GM12878 (cell line): ENCODE measurements at regions not wholly inside any gene's neighbourhood (a gene's known extent, or its start where the extent isn't known, plus 50 kb on each side); places are given as distances from the start of the nearest gene placed in this dataset.

ENCODE experiments used
- CBX5 ChIP-seq: sonication (generic); IDR thresholded peaks from 2 replicates; pipeline ENCODE4 v1.6.1; 2016; ENCODE audit warnings: low read depth, moderate library complexity, mild to moderate bottlenecking, inconsistent platforms
- ETV6 ChIP-seq, 2 experiments: fragments of 450-650 bp in 1 of 2; IDR thresholded peaks in 1 of 2; conservative IDR thresholded peaks in 1 of 2; 2 replicates each; pipeline ENCODE4 v1.6.1; 2014; ENCODE audit warnings: antibody characterized with exemption in 1 of 2, borderline replicate concordance in 1 of 2, low read depth in 1 of 2, mild to moderate bottlenecking in 1 of 2, moderate library complexity in 1 of 2
- EZH2 ChIP-seq: IDR thresholded peaks from 2 replicates; pipeline ENCODE4 v1.6.1; 2012; ENCODE audit warnings: low read depth, mild to moderate bottlenecking, control low read depth, inconsistent platforms, low read length, borderline replicate concordance; ENCODE audit not compliant: control insufficient read depth
- FOXK2 ChIP-seq: fragments of 450-650 bp; IDR thresholded peaks from 2 replicates; pipeline ENCODE4 v1.6.1; 2017; ENCODE audit warnings: mild to moderate bottlenecking, moderate library complexity
- POLR2A ChIP-seq: IDR thresholded peaks from 2 replicates; pipeline ENCODE4 v1.6.1; 2011; ENCODE audit warnings: low read depth, mild to moderate bottlenecking, low read length
- RUNX3 ChIP-seq: IDR thresholded peaks from 2 replicates; pipeline ENCODE4 v1.6.1; 2012; ENCODE audit warnings: low read length, inconsistent platforms
- YY1 ChIP-seq: IDR thresholded peaks from 2 replicates; pipeline ENCODE4 v1.6.1; 2011; ENCODE audit warnings: low read depth, mild to moderate bottlenecking, low read length
- TF ChIP-seq, protein P1 (sequence below), 3 experiments: IDR thresholded peaks in 2 of 3; conservative IDR thresholded peaks in 1 of 3; 2 replicates each; pipeline ENCODE4 v1.5.1; 2011; ENCODE audit warnings: low read depth in 3 of 3, low read length in 3 of 3, mild to moderate bottlenecking in 3 of 3, control low read depth in 2 of 3, moderate library complexity in 2 of 3, inconsistent platforms in 1 of 3, mixed read lengths in 1 of 3; ENCODE audit not compliant: control insufficient read depth in 2 of 3, insufficient read depth in 1 of 3; ENCODE audit errors: extremely low read depth in 1 of 3
- TF ChIP-seq, protein P2 (sequence below): IDR thresholded peaks from 2 replicates; pipeline ENCODE4 v1.6.1; 2012; ENCODE audit warnings: mild to moderate bottlenecking, low read depth, low read length

DNA sequence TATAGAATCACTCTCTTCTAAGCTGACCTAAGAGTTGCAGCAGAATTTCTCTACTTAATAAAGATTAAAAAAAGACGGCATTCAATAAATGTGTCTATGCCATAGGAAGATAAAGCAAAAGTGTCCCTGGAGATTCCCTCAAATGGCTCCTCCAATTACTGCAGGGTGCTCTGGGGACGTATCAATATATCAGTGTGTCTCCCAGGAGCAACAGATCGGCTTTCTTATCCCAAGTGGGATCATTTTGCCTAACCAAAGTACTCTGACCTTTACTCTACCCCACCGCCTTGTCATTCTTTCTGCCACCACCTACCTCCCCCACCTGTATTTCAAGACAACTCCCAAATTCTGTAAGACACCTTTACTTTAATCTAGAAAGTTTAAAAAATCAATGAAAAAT is 202.0 kb upstream of the SEMA3C start:
- TF ChIP-seq POLR2A, result no peak
- TF ChIP-seq ETV6 (conservative IDR thresholded peaks at IDR 0.05 in 1 of 2, IDR thresholded peaks at IDR 0.05 in 1 of 2; ENCODE audit: borderline replicate concordance in 1 of 2, low read depth in 1 of 2), result no peak
- no peak for TF ChIP-seq EZH2
- TF ChIP-seq FOXK2, result no peak
- TF ChIP-seq RUNX3, result no peak
- TF ChIP-seq, protein P1, sequence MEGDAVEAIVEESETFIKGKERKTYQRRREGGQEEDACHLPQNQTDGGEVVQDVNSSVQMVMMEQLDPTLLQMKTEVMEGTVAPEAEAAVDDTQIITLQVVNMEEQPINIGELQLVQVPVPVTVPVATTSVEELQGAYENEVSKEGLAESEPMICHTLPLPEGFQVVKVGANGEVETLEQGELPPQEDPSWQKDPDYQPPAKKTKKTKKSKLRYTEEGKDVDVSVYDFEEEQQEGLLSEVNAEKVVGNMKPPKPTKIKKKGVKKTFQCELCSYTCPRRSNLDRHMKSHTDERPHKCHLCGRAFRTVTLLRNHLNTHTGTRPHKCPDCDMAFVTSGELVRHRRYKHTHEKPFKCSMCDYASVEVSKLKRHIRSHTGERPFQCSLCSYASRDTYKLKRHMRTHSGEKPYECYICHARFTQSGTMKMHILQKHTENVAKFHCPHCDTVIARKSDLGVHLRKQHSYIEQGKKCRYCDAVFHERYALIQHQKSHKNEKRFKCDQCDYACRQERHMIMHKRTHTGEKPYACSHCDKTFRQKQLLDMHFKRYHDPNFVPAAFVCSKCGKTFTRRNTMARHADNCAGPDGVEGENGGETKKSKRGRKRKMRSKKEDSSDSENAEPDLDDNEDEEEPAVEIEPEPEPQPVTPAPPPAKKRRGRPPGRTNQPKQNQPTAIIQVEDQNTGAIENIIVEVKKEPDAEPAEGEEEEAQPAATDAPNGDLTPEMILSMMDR (IDR thresholded peaks at IDR 0.05 in 2 of 3, conservative IDR thresholded peaks at IDR 0.05 in 1 of 3; ENCODE audit: control insufficient read depth in 2 of 3, extremely low read depth in 1 of 3, insufficient read depth in 1 of 3, low read depth in 3 of 3, low read length in 3 of 3), result no peak
- no peak for TF ChIP-seq CBX5
- TF ChIP-seq, protein P2, sequence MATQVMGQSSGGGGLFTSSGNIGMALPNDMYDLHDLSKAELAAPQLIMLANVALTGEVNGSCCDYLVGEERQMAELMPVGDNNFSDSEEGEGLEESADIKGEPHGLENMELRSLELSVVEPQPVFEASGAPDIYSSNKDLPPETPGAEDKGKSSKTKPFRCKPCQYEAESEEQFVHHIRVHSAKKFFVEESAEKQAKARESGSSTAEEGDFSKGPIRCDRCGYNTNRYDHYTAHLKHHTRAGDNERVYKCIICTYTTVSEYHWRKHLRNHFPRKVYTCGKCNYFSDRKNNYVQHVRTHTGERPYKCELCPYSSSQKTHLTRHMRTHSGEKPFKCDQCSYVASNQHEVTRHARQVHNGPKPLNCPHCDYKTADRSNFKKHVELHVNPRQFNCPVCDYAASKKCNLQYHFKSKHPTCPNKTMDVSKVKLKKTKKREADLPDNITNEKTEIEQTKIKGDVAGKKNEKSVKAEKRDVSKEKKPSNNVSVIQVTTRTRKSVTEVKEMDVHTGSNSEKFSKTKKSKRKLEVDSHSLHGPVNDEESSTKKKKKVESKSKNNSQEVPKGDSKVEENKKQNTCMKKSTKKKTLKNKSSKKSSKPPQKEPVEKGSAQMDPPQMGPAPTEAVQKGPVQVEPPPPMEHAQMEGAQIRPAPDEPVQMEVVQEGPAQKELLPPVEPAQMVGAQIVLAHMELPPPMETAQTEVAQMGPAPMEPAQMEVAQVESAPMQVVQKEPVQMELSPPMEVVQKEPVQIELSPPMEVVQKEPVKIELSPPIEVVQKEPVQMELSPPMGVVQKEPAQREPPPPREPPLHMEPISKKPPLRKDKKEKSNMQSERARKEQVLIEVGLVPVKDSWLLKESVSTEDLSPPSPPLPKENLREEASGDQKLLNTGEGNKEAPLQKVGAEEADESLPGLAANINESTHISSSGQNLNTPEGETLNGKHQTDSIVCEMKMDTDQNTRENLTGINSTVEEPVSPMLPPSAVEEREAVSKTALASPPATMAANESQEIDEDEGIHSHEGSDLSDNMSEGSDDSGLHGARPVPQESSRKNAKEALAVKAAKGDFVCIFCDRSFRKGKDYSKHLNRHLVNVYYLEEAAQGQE, result no peak
- no peak for TF ChIP-seq YY1
